ENCODE measurements at regions not wholly inside any gene's neighbourhood (a gene's known extent, or its start where the extent isn't known, plus 50 kb on each side); places are given as distances from the start of the nearest gene placed in this dataset.
"Not testable (repeated sequence)": the region's sequence is repeated elsewhere in the genome, so short reads cannot be mapped to it uniquely, and the experiment has no call there.

DNA sequence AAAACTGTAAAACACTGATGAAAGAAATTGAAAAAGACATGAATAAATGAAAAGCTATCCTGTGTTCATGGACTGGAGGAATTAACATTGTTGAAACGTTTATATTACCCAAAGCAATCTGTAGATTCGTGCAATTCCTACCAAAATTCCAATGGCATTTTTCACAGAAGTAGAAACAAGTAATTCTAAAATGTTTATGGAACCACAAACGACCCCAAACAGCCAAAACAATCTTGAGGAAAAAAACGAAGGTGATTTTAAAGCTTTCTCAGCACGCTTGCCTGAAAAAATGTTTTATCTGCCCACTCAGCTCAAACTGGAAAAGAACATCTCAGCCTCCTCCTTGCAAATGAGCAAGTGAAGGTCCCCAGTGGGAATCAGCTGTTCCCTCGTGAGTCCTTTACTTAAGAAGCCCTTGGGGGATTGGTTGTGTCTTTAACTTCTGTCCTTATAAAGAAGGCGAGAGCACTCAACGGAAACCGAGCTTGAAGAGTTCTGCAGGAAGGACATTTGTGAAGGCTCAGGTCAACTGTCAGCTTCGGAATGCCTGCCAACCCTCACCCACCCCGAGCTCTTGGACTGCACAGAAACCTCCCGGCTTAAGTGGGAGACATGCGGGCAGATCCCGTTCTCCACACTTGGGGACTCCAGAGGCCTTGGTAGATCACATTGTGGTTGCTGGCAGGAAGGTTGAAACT is 256.0 kb upstream of the IRS2 start:
- H3K36me3 Mint-ChIP-seq (ENCODE audit: low read depth), result no peaks in the 10 kb centered on the region

GRCh38 chr13:110041638-110042037 is 255.3 kb upstream of the IRS2 start:
- H3K27me3 Mint-ChIP-seq (ENCODE audit: low read depth); H3K27ac Mint-ChIP-seq; H3K4me1 Mint-ChIP-seq; H3K9me3 Mint-ChIP-seq; H3K36me3 Mint-ChIP-seq (ENCODE audit: low read depth); H3K4me3 Mint-ChIP-seq: not testable (repeated sequence)

More for the DNA sequence above, 256.0 kb upstream of the IRS2 start:
- H3K4me3 Mint-ChIP-seq, result no peak overlapping the region
- peaks cover 11% of the 10 kb centered on the region for H3K4me1 Mint-ChIP-seq
- H3K9me3 Mint-ChIP-seq, result peaks cover 5% of the 10 kb centered on the region
- H3K27ac Mint-ChIP-seq, result no peak overlapping the region
- no peaks in the 10 kb centered on the region for H3K27me3 Mint-ChIP-seq (ENCODE audit: low read depth)
- TF ChIP-seq, protein P1, sequence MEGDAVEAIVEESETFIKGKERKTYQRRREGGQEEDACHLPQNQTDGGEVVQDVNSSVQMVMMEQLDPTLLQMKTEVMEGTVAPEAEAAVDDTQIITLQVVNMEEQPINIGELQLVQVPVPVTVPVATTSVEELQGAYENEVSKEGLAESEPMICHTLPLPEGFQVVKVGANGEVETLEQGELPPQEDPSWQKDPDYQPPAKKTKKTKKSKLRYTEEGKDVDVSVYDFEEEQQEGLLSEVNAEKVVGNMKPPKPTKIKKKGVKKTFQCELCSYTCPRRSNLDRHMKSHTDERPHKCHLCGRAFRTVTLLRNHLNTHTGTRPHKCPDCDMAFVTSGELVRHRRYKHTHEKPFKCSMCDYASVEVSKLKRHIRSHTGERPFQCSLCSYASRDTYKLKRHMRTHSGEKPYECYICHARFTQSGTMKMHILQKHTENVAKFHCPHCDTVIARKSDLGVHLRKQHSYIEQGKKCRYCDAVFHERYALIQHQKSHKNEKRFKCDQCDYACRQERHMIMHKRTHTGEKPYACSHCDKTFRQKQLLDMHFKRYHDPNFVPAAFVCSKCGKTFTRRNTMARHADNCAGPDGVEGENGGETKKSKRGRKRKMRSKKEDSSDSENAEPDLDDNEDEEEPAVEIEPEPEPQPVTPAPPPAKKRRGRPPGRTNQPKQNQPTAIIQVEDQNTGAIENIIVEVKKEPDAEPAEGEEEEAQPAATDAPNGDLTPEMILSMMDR (IDR thresholded peaks at IDR 0.05; ENCODE audit: unreplicated experiment in 3 of 3), result no peak

DNA sequence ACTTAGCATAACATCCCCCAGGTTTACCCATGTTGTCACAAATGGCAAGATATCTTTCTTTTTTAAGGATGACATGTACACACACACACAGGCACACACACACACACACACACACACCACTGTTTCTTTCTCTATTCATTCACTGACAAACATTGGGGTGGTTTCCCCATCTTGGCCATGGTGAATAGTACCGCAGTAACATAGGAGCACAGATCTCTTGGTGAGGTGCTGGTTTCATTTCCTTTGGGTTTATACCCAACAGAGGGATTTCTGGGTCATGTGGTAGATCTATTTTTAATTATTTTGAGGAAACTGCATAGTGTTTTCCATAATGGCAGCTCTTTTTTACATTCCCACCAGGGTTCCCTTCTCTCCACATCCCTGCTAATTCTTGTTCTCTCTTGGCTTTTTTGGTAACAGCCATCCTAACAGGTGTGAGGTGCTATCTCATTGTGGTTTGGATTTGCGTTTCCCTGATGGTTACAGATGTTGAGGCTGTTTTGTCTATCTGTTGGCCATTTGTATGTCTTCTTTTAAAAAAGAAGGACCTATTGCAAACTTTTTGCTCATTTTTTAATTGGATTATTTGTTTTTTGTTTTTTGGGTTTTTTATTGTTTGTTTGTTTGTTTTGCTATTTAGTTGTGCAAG is 251.7 kb upstream of the IRS2 start:
- Mint-ChIP-seq H3K4me3 (no peak overlapping the region), H3K4me1 (no peaks in the 10 kb centered on the region), H3K27ac (no peak overlapping the region), H3K36me3 (ENCODE audit: low read depth) (no peaks in the 10 kb centered on the region), H3K9me3 (peaks cover 5% of the 10 kb centered on the region), H3K27me3 (ENCODE audit: low read depth) (no peaks in the 10 kb centered on the region)
- TF ChIP-seq, protein P1 (IDR thresholded peaks at IDR 0.05; ENCODE audit: unreplicated experiment in 3 of 3), result no peak

DNA sequence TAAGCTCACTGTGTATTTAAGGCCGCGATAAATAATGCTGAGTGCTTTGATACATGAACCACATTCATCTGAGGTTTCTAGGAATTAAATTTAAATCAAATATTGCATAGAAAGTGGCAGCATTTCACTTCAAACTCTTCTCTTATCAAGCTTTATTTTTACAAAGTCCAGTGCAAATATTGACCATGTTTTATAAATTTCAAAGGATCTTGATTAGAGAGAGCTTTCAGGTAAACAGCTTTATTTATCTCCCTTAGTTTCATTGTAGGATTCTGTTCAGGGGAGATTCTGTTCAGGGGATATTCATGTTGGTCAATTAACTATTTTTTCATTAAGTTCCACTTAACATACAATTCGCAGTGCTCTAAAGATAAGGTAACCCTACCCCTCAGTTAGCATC is 249.7 kb upstream of the IRS2 start:
- Mint-ChIP-seq H3K36me3 (ENCODE audit: low read depth) (no peaks in the 10 kb centered on the region), H3K4me3 (no peak overlapping the region), H3K9me3 (peaks cover 3% of the 10 kb centered on the region), H3K27ac (no peak overlapping the region), H3K27me3 (ENCODE audit: low read depth) (no peaks in the 10 kb centered on the region), H3K4me1 (no peaks in the 10 kb centered on the region)
- TF ChIP-seq, protein P1 (IDR thresholded peaks at IDR 0.05; ENCODE audit: unreplicated experiment in 3 of 3), result no peak

DNA sequence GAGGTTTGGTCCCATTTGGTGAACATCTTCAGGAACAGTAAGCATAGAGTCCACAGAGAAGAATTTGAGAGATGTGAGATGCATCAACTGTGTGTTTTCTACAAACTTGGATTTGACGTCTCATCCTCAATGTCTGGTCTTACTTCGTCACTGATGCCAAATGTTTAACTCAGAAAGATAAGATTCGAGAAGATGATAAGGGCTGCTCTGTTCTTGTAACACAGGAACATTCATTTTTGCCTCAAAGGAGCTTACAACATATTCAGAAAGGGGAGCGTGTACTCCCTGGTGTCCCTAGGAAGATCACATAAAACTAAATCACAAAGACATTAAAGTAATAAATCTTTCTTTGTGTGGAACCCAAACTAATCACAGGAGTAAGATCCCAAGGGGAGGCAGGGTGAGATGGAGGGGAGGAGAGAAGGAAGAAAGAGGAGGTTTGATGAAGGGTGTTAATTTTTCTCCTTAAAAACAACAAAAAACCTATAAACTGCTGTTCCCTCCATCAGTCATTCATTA is 247.7 kb upstream of the IRS2 start:
- no peaks in the 10 kb centered on the region for H3K4me1 Mint-ChIP-seq
- no peaks in the 10 kb centered on the region for H3K36me3 Mint-ChIP-seq (ENCODE audit: low read depth)
- no peak overlapping the region for H3K4me3 Mint-ChIP-seq
- H3K27ac Mint-ChIP-seq, result no peak overlapping the region
- H3K27me3 Mint-ChIP-seq (ENCODE audit: low read depth), result no peaks in the 10 kb centered on the region
- peaks cover 2% of the 10 kb centered on the region for H3K9me3 Mint-ChIP-seq
- TF ChIP-seq, protein P1 (IDR thresholded peaks at IDR 0.05; ENCODE audit: unreplicated experiment in 3 of 3), result no peak

GRCh38 chr13:110032969-110033368 is 246.6 kb upstream of the IRS2 start:
- Mint-ChIP-seq H3K4me1 (no peaks in the 10 kb centered on the region), H3K27ac (no peak overlapping the region), H3K4me3 (no peak overlapping the region), H3K9me3 (no peaks in the 10 kb centered on the region), H3K36me3 (ENCODE audit: low read depth) (no peaks in the 10 kb centered on the region), H3K27me3 (ENCODE audit: low read depth) (no peaks in the 10 kb centered on the region)
- TF ChIP-seq, protein P1 (IDR thresholded peaks at IDR 0.05; ENCODE audit: unreplicated experiment in 3 of 3), result no peak

All from nephron (organoid).